ENCODE measurements at regions not wholly inside any gene's neighbourhood (a gene's known extent, or its start where the extent isn't known, plus 50 kb on each side); places are given as distances from the start of the nearest gene placed in this dataset.

GRCh38 chr4:3667258-3667657, 98.9 kb upstream of the ADRA2C start:
- no peak for DNase-seq

- no peak for DNase-seq
Measured at GRCh38 chr4:3666263-3666662, 99.9 kb upstream of the ADRA2C start.

GRCh38 chr4:3665360-3665891, 100.8 kb upstream of the ADRA2C start:
- DNase-seq = no peak

GRCh38 chr4:3663791-3664190, 102.4 kb upstream of the ADRA2C start:
- DNase-seq = no peak

GRCh38 chr4:3662516-3662915, 103.7 kb upstream of the ADRA2C start:
- DNase-seq = no peak

GRCh38 chr4:3661989-3662388, 104.2 kb upstream of the ADRA2C start:
- no peak for DNase-seq

GRCh38 chr4:3660928-3661515, 105.2 kb upstream of the ADRA2C start:
- DNase-seq = no peak

GRCh38 chr4:3660086-3660927, 105.9 kb upstream of the ADRA2C start:
- peak; percentile 8 for DNase-seq

GRCh38 chr4:3659131-3659530, 107.1 kb upstream of the ADRA2C start:
- DNase-seq = no peak

GRCh38 chr4:3658530-3658913, 107.7 kb upstream of the ADRA2C start:
- no peak for DNase-seq

- DNase-seq = no peak
Measured at GRCh38 chr4:3657902-3658529, 108.2 kb upstream of the ADRA2C start.

- DNase-seq = no peak
Measured at GRCh38 chr4:3656416-3657356, 109.5 kb upstream of the ADRA2C start.

- DNase-seq = no peak
Measured at GRCh38 chr4:3655963-3656362, 110.2 kb upstream of the ADRA2C start.

GRCh38 chr4:3655485-3655884, 110.7 kb upstream of the ADRA2C start:
- no peak for DNase-seq

GRCh38 chr4:3654036-3654807, 112.0 kb upstream of the ADRA2C start:
- DNase-seq = no peak

GRCh38 chr4:3652586-3652985, 113.6 kb upstream of the ADRA2C start:
- DNase-seq = no peak

- DNase-seq = no peak
Measured at GRCh38 chr4:3651267-3651845, 114.8 kb upstream of the ADRA2C start.

- no peak for DNase-seq
Measured at GRCh38 chr4:3649491-3649890, 116.7 kb upstream of the ADRA2C start.

GRCh38 chr4:3648731-3649130, 116.5 kb upstream of the LRPAP1 start:
- DNase-seq = no peak

GRCh38 chr4:3648195-3648594, 116.0 kb upstream of the LRPAP1 start:
- DNase-seq = no peak

GRCh38 chr4:3647421-3647820, 115.2 kb upstream of the LRPAP1 start:
- DNase-seq = no peak

All from DMS 273 treated with DMSO at 0.1 percent for 48 hours (cell line).